IPS-NIHi7 (cell line): ENCODE measurements at regions not wholly inside any gene's neighbourhood (a gene's known extent, or its start where the extent isn't known, plus 50 kb on each side); places are given as distances from the start of the nearest gene placed in this dataset.
"Not testable (repeated sequence)": the region's sequence is repeated elsewhere in the genome, so short reads cannot be mapped to it uniquely, and the experiment has no call there.

Source experiments
- DNase-seq: peaks from one replicate; pipeline ENCODE4 v3.0.0; 2012; ENCODE audit warnings: mixed read lengths; ENCODE audit errors: extremely low spot score

GRCh38 chr2:3899536-3900155 lies 196.3 kb downstream of the DCDC2C start:
- no peak for DNase-seq

GRCh38 chr2:3902131-3902530 lies 198.8 kb downstream of the DCDC2C start:
- no peak for DNase-seq

GRCh38 chr2:3904061-3904460 lies 200.7 kb downstream of the DCDC2C start:
- DNase-seq: no peak

- not testable (repeated sequence) for DNase-seq
Observed at GRCh38 chr2:3908498-3908897, 205.1 kb downstream of the DCDC2C start.

GRCh38 chr2:3911882-3912455 lies 208.6 kb downstream of the DCDC2C start:
- no peak for DNase-seq

GRCh38 chr2:3913166-3913565 lies 209.8 kb downstream of the DCDC2C start:
- DNase-seq: no peak

- DNase-seq: no peak
Observed at GRCh38 chr2:3914241-3914640, 210.9 kb downstream of the DCDC2C start.

- no peak for DNase-seq
Observed at GRCh38 chr2:3927031-3927430, 223.7 kb downstream of the DCDC2C start.

GRCh38 chr2:3929374-3929773 lies 226.0 kb downstream of the DCDC2C start:
- DNase-seq: no peak

GRCh38 chr2:3930246-3930645 lies 226.9 kb downstream of the DCDC2C start:
- DNase-seq: no peak

GRCh38 chr2:3940661-3941060 lies 237.3 kb downstream of the DCDC2C start:
- DNase-seq: no peak

GRCh38 chr2:3942841-3943240 lies 239.5 kb downstream of the DCDC2C start:
- DNase-seq: no peak

- no peak for DNase-seq
Observed at GRCh38 chr2:3944071-3944470, 240.7 kb downstream of the DCDC2C start.

GRCh38 chr2:3944841-3945240 lies 241.5 kb downstream of the DCDC2C start:
- no peak for DNase-seq

GRCh38 chr2:3948191-3948590 lies 244.8 kb downstream of the DCDC2C start:
- no peak for DNase-seq

- no peak for DNase-seq
Observed at GRCh38 chr2:3951131-3951954, 248.0 kb downstream of the DCDC2C start.

GRCh38 chr2:3952866-3953516 lies 249.6 kb downstream of the DCDC2C start:
- DNase-seq: no peak

GRCh38 chr2:3954261-3954660 lies 250.9 kb downstream of the DCDC2C start:
- no peak for DNase-seq

- DNase-seq: no peak
Observed at GRCh38 chr2:3956406-3956805, 253.0 kb downstream of the DCDC2C start.

- no peak for DNase-seq
Observed at GRCh38 chr2:3956892-3957291, 253.5 kb downstream of the DCDC2C start.

GRCh38 chr2:3958465-3958864 lies 255.1 kb downstream of the DCDC2C start:
- no peak for DNase-seq

GRCh38 chr2:3958969-3959368 lies 255.6 kb downstream of the DCDC2C start:
- no peak for DNase-seq

- DNase-seq: peak; percentile 57
Observed at GRCh38 chr2:3959372-3959771, 256.0 kb downstream of the DCDC2C start.
